Coronary artery (tissue), 2 donors: ENCODE measurements at regions not wholly inside any gene's neighbourhood (a gene's known extent, or its start where the extent isn't known, plus 50 kb on each side); places are given as distances from the start of the nearest gene placed in this dataset.
A peak's percentile ranks its signal among the peaks of the same experiment; 100 is the strongest.
"Not testable (repeated sequence)": the region's sequence is repeated elsewhere in the genome, so short reads cannot be mapped to it uniquely, and the experiment has no call there.

Source experiments
- DNase-seq: peaks from one replicate; pipeline ENCODE4 v3.0.0-alpha.2; 2017; ENCODE audit warnings: low spot score
- H3K27ac ChIP-seq, 2 donors: fragments of 200-600 bp; sonication (generic); one replicate each; pipeline ENCODE4 v1.5.1; 2016 to 2019
- H3K4me3 ChIP-seq: fragments of 200-600 bp; sonication (generic); 2 replicates; pipeline ENCODE4 v1.5.1; 2016; ENCODE audit warnings: mild to moderate bottlenecking, moderate library complexity
- CTCF ChIP-seq: fragments of 200-600 bp; sonication (generic); IDR thresholded peaks from one replicate; pipeline ENCODE4 v1.5.1; 2019; ENCODE audit warnings: antibody characterized with exemption

- Histone ChIP-seq H3K27ac (no peak overlapping the region), H3K4me3 (no peak overlapping the region)
- DNase-seq: no peak
- TF ChIP-seq CTCF: no peak
These were observed 162.3 kb downstream of the SKIDA1 start for GRCh38 chr10:21363092-21363730.

- TF ChIP-seq CTCF: no peak
- no peak overlapping the region for H3K27ac ChIP-seq
- no peak for DNase-seq
- H3K4me3 ChIP-seq: no peak overlapping the region
These were observed 166.3 kb downstream of the SKIDA1 start for GRCh38 chr10:21359202-21359601.

GRCh38 chr10:21355591-21356011 is 169.9 kb downstream of the SKIDA1 start:
- no peak overlapping the region for H3K4me3 ChIP-seq

GRCh38 chr10:21352886-21353285 is 172.6 kb downstream of the SKIDA1 start:
- DNase-seq: no peak
- Histone ChIP-seq H3K4me3 (no peak overlapping the region), H3K27ac (no peak overlapping the region)
- TF ChIP-seq CTCF: no peak

More at GRCh38 chr10:21355591-21356011, 169.9 kb downstream of the SKIDA1 start:
- DNase-seq: no peak
- TF ChIP-seq CTCF: no peak
- no peak overlapping the region for H3K27ac ChIP-seq

- DNase-seq, H3K4me3 ChIP-seq: not testable (repeated sequence)
These were observed 173.9 kb downstream of the SKIDA1 start for GRCh38 chr10:21351594-21351993.

GRCh38 chr10:21349912-21350286 is 175.6 kb downstream of the SKIDA1 start:
- H3K27ac ChIP-seq: peak overlapping the region in 1 of 2 donors; percentile 39
- no peak for DNase-seq
- TF ChIP-seq CTCF: no peak

More at GRCh38 chr10:21351594-21351993, 173.9 kb downstream of the SKIDA1 start:
- H3K27ac ChIP-seq: not testable (repeated sequence)

GRCh38 chr10:21347785-21348170 is 177.7 kb downstream of the SKIDA1 start:
- TF ChIP-seq CTCF: no peak
- no peak overlapping the region for H3K27ac ChIP-seq
- no peak overlapping the region for H3K4me3 ChIP-seq
- DNase-seq: no peak

More at GRCh38 chr10:21349912-21350286, 175.6 kb downstream of the SKIDA1 start:
- H3K4me3 ChIP-seq: no peak overlapping the region
